CD1c-positive myeloid dendritic cell (primary cell): ENCODE measurements at regions not wholly inside any gene's neighbourhood (a gene's known extent, or its start where the extent isn't known, plus 50 kb on each side); places are given as distances from the start of the nearest gene placed in this dataset.
A peak's percentile ranks its signal among the peaks of the same experiment; 100 is the strongest.
"Not testable (repeated sequence)": the region's sequence is repeated elsewhere in the genome, so short reads cannot be mapped to it uniquely, and the experiment has no call there.

ENCODE experiments used
- DNase-seq: peaks from one replicate; pipeline ENCODE4 v3.0.0-alpha.2; 2016; ENCODE audit errors: extremely low spot score

- DNase-seq = peak; percentile 11
Measured at GRCh38 chr14:106196459-106196858, 670.1 kb downstream of the TMEM121 start.

- not testable (repeated sequence) for DNase-seq
Measured at GRCh38 chr14:106197264-106197663, 670.9 kb downstream of the TMEM121 start.

- DNase-seq = no peak
Measured at GRCh38 chr14:106199097-106199496, 672.7 kb downstream of the TMEM121 start.

- no peak for DNase-seq
Measured at GRCh38 chr14:106200541-106201315, 674.3 kb downstream of the TMEM121 start.

GRCh38 chr14:106201376-106201775 lies 675.0 kb downstream of the TMEM121 start:
- DNase-seq = no peak

- DNase-seq = no peak
Measured at GRCh38 chr14:106203438-106203837, 677.1 kb downstream of the TMEM121 start.

GRCh38 chr14:106204063-106204462 lies 677.7 kb downstream of the TMEM121 start:
- no peak for DNase-seq

GRCh38 chr14:106207316-106207715 lies 680.9 kb downstream of the TMEM121 start:
- DNase-seq = no peak

- no peak for DNase-seq
Measured at GRCh38 chr14:106208794-106209193, 682.4 kb downstream of the TMEM121 start.

GRCh38 chr14:106209755-106210154 lies 683.4 kb downstream of the TMEM121 start:
- DNase-seq = peak; percentile 13

- DNase-seq = no peak
Measured at GRCh38 chr14:106210650-106211049, 684.3 kb downstream of the TMEM121 start.

GRCh38 chr14:106211334-106211900 lies 685.0 kb downstream of the TMEM121 start:
- DNase-seq = no peak

- DNase-seq = no peak
Measured at GRCh38 chr14:106215229-106215628, 688.8 kb downstream of the TMEM121 start.

GRCh38 chr14:106216679-106217078 lies 690.3 kb downstream of the TMEM121 start:
- no peak for DNase-seq

- no peak for DNase-seq
Measured at GRCh38 chr14:106218174-106218573, 691.8 kb downstream of the TMEM121 start.

- no peak for DNase-seq
Measured at GRCh38 chr14:106222311-106222710, 695.9 kb downstream of the TMEM121 start.

- no peak for DNase-seq
Measured at GRCh38 chr14:106222731-106223130, 696.3 kb downstream of the TMEM121 start.

GRCh38 chr14:106227793-106228192 lies 701.4 kb downstream of the TMEM121 start:
- DNase-seq = no peak

- no peak for DNase-seq
Measured at GRCh38 chr14:106228541-106229158, 702.3 kb downstream of the TMEM121 start.

GRCh38 chr14:106230071-106230470 lies 703.7 kb downstream of the TMEM121 start:
- no peak for DNase-seq

GRCh38 chr14:106233191-106233590 lies 706.8 kb downstream of the TMEM121 start:
- DNase-seq = not testable (repeated sequence)

- not testable (repeated sequence) for DNase-seq
Measured at GRCh38 chr14:106234525-106235254, 708.3 kb downstream of the TMEM121 start.
